Suprapubic skin (tissue), 4 donors: ENCODE measurements at regions not wholly inside any gene's neighbourhood (a gene's known extent, or its start where the extent isn't known, plus 50 kb on each side); places are given as distances from the start of the nearest gene placed in this dataset.

Source experiments
- DNase-seq, 2 donors: peaks; one replicate each; pipeline ENCODE4 v3.0.0-alpha.2; 2019; ENCODE audit warnings: low spot score in 2 of 2
- H3K27ac ChIP-seq: fragments of 200-600 bp; sonication (generic); one replicate; pipeline ENCODE4 v1.5.1; 2019
- H3K27me3 ChIP-seq: fragments of 200-600 bp; sonication (generic); one replicate; pipeline ENCODE4 v1.5.1; 2019
- H3K36me3 ChIP-seq: fragments of 200-600 bp; sonication (generic); one replicate; pipeline ENCODE4 v1.5.1; 2019
- H3K4me1 ChIP-seq: fragments of 200-600 bp; sonication (generic); one replicate; pipeline ENCODE4 v1.5.1; 2019
- H3K4me3 ChIP-seq: fragments of 200-600 bp; sonication (generic); one replicate; pipeline ENCODE4 v1.5.1; 2019; ENCODE audit warnings: mild to moderate bottlenecking
- H3K9me3 ChIP-seq: fragments of 200-600 bp; sonication (generic); one replicate; pipeline ENCODE4 v1.5.1; 2019
- EP300 ChIP-seq: sonication (generic); formaldehyde crosslinking; IDR thresholded peaks from one replicate; pipeline ENCODE4 v1.6.1; 2017; ENCODE audit warnings: antibody characterized with exemption
- POLR2A ChIP-seq, 2 donors: fragments of 450-650 bp; IDR thresholded peaks; one replicate each; pipeline ENCODE4 v1.6.1; 2017; ENCODE audit warnings: antibody characterized with exemption in 2 of 2, mild to moderate bottlenecking in 2 of 2, moderate library complexity in 2 of 2
- POLR2AphosphoS5 ChIP-seq, 3 donors: sonication (generic); formaldehyde crosslinking; IDR thresholded peaks; one replicate each; pipeline ENCODE4 v1.6.1; 2017; ENCODE audit warnings: antibody characterized with exemption in 3 of 3
- WGBS: methylation state at CpG from one replicate; pipeline ENCODE4 v1.1.5; 2018; 5-methylcytosine and 5-hydroxymethylcytosine counted together
- TF ChIP-seq, protein P1 (sequence below), 2 donors: fragments of 200-600 bp in 1 of 2; fragments of 450-650 bp in 1 of 2; sonication (generic) in 1 of 2; IDR thresholded peaks; one replicate each; pipeline ENCODE4 v1.5.1; 2016 to 2019; ENCODE audit warnings: antibody characterized with exemption in 2 of 2, mild to moderate bottlenecking in 1 of 2, moderate library complexity in 1 of 2

DNA sequence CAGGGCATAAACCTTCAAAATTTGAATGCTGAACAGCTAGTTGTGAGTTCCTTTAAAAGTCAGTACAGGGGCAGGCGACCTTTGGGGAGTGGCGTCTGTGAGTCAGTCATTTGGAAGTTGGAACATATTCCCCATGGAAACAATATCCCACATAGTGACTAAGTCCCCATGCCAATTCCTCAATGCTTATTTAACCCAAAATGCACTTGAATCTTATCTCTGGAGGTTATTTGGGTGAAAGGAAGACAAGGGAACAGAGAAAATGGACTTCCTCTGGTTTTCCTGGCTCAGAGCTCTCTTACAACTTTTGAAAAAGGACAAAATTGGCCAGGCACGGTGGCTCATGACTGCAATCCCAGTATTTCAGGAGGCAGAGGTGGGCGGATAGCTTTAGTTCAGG, 479.2 kb upstream of the NBEA start:
- no peaks in the 10 kb centered on the region for H3K9me3 ChIP-seq
- no peaks in the 10 kb centered on the region for H3K36me3 ChIP-seq
- H3K4me1 ChIP-seq, result no peaks in the 10 kb centered on the region
- H3K27me3 ChIP-seq, result no peaks in the 10 kb centered on the region
- H3K4me3 ChIP-seq, result no peak overlapping the region
- DNase-seq, result no peak
- H3K27ac ChIP-seq, result no peak overlapping the region
- 67% methylated on average over 4 of the region's 4 CpGs for WGBS
- TF ChIP-seq POLR2AphosphoS5 (IDR thresholded peaks at IDR 0.05) (no peak), POLR2A (IDR thresholded peaks at IDR 0.05) (no peak), EP300 (no peak)
- TF ChIP-seq, protein P1, sequence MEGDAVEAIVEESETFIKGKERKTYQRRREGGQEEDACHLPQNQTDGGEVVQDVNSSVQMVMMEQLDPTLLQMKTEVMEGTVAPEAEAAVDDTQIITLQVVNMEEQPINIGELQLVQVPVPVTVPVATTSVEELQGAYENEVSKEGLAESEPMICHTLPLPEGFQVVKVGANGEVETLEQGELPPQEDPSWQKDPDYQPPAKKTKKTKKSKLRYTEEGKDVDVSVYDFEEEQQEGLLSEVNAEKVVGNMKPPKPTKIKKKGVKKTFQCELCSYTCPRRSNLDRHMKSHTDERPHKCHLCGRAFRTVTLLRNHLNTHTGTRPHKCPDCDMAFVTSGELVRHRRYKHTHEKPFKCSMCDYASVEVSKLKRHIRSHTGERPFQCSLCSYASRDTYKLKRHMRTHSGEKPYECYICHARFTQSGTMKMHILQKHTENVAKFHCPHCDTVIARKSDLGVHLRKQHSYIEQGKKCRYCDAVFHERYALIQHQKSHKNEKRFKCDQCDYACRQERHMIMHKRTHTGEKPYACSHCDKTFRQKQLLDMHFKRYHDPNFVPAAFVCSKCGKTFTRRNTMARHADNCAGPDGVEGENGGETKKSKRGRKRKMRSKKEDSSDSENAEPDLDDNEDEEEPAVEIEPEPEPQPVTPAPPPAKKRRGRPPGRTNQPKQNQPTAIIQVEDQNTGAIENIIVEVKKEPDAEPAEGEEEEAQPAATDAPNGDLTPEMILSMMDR (IDR thresholded peaks at IDR 0.05), result no peak

DNA sequence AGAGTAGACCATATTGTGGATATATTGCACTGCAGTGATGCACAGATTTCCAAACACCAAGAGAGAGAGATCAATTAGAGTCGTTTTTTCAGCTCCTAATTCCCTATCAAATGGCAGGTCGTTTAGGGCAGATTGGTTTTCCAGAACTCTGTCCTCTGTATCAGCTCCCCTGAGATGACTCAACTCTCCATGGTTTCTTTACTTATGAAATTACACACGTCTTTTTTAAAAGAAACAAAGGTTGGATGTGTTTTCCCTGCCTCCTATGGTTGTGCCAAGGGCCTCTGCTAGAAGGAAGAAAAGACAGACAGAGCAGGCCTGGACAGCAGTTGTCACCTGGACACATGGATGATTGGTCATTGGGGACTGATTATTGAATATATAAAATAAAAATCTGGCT, 478.1 kb upstream of the NBEA start:
- Histone ChIP-seq H3K4me3 (no peak overlapping the region), H3K36me3 (no peaks in the 10 kb centered on the region), H3K4me1 (no peaks in the 10 kb centered on the region), H3K27ac (no peak overlapping the region), H3K9me3 (no peaks in the 10 kb centered on the region), H3K27me3 (no peaks in the 10 kb centered on the region)
- 60% methylated on average over 3 of the region's 3 CpGs for WGBS
- DNase-seq, result no peak
- TF ChIP-seq EP300 (no peak), POLR2A (IDR thresholded peaks at IDR 0.05) (no peak), POLR2AphosphoS5 (IDR thresholded peaks at IDR 0.05) (no peak)
- TF ChIP-seq, protein P1 (IDR thresholded peaks at IDR 0.05), result no peak

DNA sequence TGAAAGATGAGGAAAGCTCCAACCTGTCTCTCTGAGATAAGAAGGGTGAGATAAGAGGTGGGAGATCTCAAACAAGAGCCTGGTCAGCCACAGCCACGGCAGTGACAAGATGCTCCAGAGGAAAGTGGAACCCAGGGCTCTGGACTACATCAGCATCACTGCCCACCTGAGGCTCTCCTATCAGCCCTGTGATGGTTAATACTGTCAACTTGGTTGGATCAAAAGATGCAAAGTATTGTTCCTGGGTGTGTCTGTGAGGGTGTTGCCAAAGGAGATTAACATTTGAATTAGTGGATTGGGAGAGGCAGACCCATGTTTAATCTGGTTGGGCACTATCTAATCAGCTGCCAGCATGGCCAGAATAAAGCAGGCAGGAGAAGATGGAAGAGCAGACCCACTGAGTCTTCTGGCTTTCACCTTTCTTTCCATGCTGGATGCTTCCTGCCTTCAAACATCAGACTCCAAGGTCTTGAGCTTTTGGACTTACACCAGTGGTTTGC, 476.6 kb upstream of the NBEA start:
- H3K4me3 ChIP-seq, result no peak overlapping the region
- H3K4me1 ChIP-seq, result no peaks in the 10 kb centered on the region
- WGBS, result 75% methylated on average over 1 of the region's 1 CpG
- no peaks in the 10 kb centered on the region for H3K9me3 ChIP-seq
- no peaks in the 10 kb centered on the region for H3K36me3 ChIP-seq
- no peaks in the 10 kb centered on the region for H3K27me3 ChIP-seq
- TF ChIP-seq, protein P1 (IDR thresholded peaks at IDR 0.05), result no peak
- TF ChIP-seq POLR2A (IDR thresholded peaks at IDR 0.05) (no peak), POLR2AphosphoS5 (IDR thresholded peaks at IDR 0.05) (no peak), EP300 (no peak)
- no peak overlapping the region for H3K27ac ChIP-seq
- no peak for DNase-seq

DNA sequence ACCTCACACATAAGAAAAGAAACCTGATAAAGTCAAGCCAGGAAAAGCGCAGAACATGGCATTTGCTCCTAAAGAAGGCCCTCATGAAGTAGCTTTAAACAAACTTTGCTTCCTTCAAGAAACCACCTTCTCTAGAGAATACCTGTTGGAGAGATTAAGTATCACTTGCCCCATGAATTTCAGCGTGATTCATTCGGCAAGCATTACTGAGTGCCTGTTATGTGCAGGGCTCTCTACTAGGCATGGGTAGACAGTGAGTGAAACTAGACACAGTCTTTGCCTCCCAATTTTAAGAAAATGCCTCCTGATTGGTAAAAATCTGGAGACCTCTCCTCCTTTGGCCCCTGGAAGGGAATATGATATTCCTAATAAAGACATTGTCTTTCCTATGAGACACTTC, 475.8 kb upstream of the NBEA start:
- 91% methylated on average over 3 of the region's 3 CpGs for WGBS
- Histone ChIP-seq H3K4me1 (no peaks in the 10 kb centered on the region), H3K27me3 (no peaks in the 10 kb centered on the region), H3K9me3 (no peaks in the 10 kb centered on the region), H3K4me3 (no peak overlapping the region), H3K27ac (no peak overlapping the region), H3K36me3 (no peaks in the 10 kb centered on the region)
- TF ChIP-seq POLR2AphosphoS5 (IDR thresholded peaks at IDR 0.05) (no peak), EP300 (no peak), POLR2A (IDR thresholded peaks at IDR 0.05) (no peak)
- TF ChIP-seq, protein P1 (IDR thresholded peaks at IDR 0.05), result no peak
- DNase-seq, result no peak

DNA sequence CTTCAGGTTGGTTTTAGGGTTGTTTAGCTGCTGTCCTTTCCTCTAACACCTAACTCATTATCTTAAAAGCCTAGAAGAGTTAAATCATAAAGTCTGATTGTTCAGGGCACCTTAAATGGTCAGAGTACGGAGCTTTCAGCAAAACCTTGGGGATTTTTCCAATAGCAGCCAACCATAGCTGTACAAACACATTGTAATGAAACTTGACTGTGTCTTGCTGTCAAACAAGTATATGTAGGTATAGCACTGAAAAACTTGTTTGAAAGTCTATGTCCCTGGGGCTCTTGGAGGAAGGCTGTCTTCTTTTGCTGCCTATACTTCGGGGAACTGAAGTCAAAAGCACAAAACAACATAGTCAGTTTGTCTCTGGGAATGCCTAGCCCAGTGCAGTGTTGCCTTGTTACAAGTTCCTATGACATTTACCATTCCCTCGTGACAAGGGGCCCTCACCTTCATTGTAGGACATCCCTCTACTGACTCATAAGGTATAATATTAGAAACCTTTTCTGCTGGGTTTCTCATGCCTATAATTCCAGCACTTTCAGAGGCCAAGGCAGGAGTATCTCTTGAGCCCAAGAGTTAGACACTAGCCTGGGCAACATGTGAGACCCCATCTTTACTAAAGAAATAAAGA, 474.5 kb upstream of the NBEA start:
- no peak overlapping the region for H3K27ac ChIP-seq
- 56% methylated on average over 3 of the region's 3 CpGs for WGBS
- no peak overlapping the region for H3K4me3 ChIP-seq
- H3K4me1 ChIP-seq, result no peaks in the 10 kb centered on the region
- no peaks in the 10 kb centered on the region for H3K36me3 ChIP-seq
- no peaks in the 10 kb centered on the region for H3K9me3 ChIP-seq
- H3K27me3 ChIP-seq, result no peaks in the 10 kb centered on the region
- no peak for DNase-seq
- TF ChIP-seq POLR2A (IDR thresholded peaks at IDR 0.05), result no peak
- TF ChIP-seq EP300, result no peak
- TF ChIP-seq, protein P1 (IDR thresholded peaks at IDR 0.05), result no peak
- no peak for TF ChIP-seq POLR2AphosphoS5 (IDR thresholded peaks at IDR 0.05)
